GM23338 (cell line): ENCODE measurements at regions not wholly inside any gene's neighbourhood (a gene's known extent, or its start where the extent isn't known, plus 50 kb on each side); places are given as distances from the start of the nearest gene placed in this dataset.

ENCODE experiments used
- ATAC-seq: fragments of 200-7000 bp; cut with Tn5 transposase; 3 replicates; pipeline ENCODE4 v1.9.1; 2020
- DNase-seq: peaks from one replicate; pipeline ENCODE4 v3.0.0-alpha.2; 2015; ENCODE audit warnings: low spot score
- H2AFZ ChIP-seq: fragments of 200-600 bp; sonication (generic); 2 replicates; pipeline ENCODE4 v1.8.0; 2016; ENCODE audit warnings: antibody characterized with exemption, mild to moderate bottlenecking, moderate library complexity
- H3F3A ChIP-seq: fragments of 200-600 bp; sonication (generic); replicated peaks from 2 replicates; pipeline ENCODE4 v1.8.0; 2017; ENCODE audit warnings: antibody characterized with exemption, mixed run types, low read depth
- H3K27ac ChIP-seq: fragments of 200-600 bp; sonication (generic); 2 replicates; pipeline ENCODE4 v1.6.1; 2016; ENCODE audit warnings: low read depth
- H3K27me3 ChIP-seq: fragments of 200-600 bp; sonication (generic); 2 replicates; pipeline ENCODE4 v1.8.0; 2016; ENCODE audit warnings: mild to moderate bottlenecking, mixed run types, moderate library complexity; ENCODE audit not compliant: insufficient read depth
- H3K36me3 ChIP-seq: fragments of 200-600 bp; sonication (generic); 2 replicates; pipeline ENCODE4 v1.8.0; 2016; ENCODE audit warnings: mild to moderate bottlenecking; ENCODE audit not compliant: insufficient read depth
- H3K4me1 ChIP-seq: fragments of 200-600 bp; sonication (generic); 2 replicates; pipeline ENCODE4 v1.8.0; 2016; ENCODE audit warnings: mild to moderate bottlenecking, moderate library complexity; ENCODE audit not compliant: insufficient read depth
- H3K4me2 ChIP-seq: fragments of 200-600 bp; sonication (generic); 2 replicates; pipeline ENCODE4 v1.7.1; 2017; ENCODE audit warnings: mixed run types
- H3K4me3 ChIP-seq: fragments of 200-600 bp; sonication (generic); 2 replicates; pipeline ENCODE4 v1.6.1; 2016; ENCODE audit warnings: mixed run types
- H3K79me2 ChIP-seq: fragments of 200-600 bp; sonication (generic); replicated peaks from 2 replicates; pipeline ENCODE4 v1.8.0; 2017; ENCODE audit warnings: mild to moderate bottlenecking; ENCODE audit not compliant: insufficient read depth
- H3K9me2 ChIP-seq: fragments of 200-600 bp; sonication (generic); 2 replicates; pipeline ENCODE4 v1.8.0; 2017; ENCODE audit not compliant: insufficient read depth
- H4K20me1 ChIP-seq: fragments of 200-600 bp; sonication (generic); replicated peaks from 2 replicates; pipeline ENCODE4 v1.8.0; 2017; ENCODE audit warnings: mild to moderate bottlenecking; ENCODE audit not compliant: insufficient read depth
- H3K27ac Mint-ChIP-seq: 2 replicates; pipeline ENCODE4 v1.8.0; 2020; ENCODE audit warnings: inconsistent platforms, mild to moderate bottlenecking, moderate library complexity, mixed read lengths
- H3K27me3 Mint-ChIP-seq: 3 replicates; pipeline ENCODE4 v1.8.0; 2022; ENCODE audit warnings: low read depth, mild to moderate bottlenecking, moderate library complexity, mixed read lengths, inconsistent platforms; ENCODE audit not compliant: insufficient read depth, poor library complexity
- H3K36me3 Mint-ChIP-seq: 3 replicates; pipeline ENCODE4 v1.8.0; 2021; ENCODE audit warnings: low read depth, mild to moderate bottlenecking, inconsistent platforms, moderate library complexity, mixed read lengths
- H3K4me1 Mint-ChIP-seq: 3 replicates; pipeline ENCODE4 v1.8.0; 2020; ENCODE audit warnings: mild to moderate bottlenecking, inconsistent platforms, mixed read lengths
- H3K4me3 Mint-ChIP-seq: 3 replicates; pipeline ENCODE4 v1.8.0; 2021; ENCODE audit warnings: moderate library complexity, mild to moderate bottlenecking, inconsistent platforms, mixed read lengths
- H3K9me3 Mint-ChIP-seq: 3 replicates; pipeline ENCODE4 v1.8.0; 2020; ENCODE audit warnings: moderate library complexity, mild to moderate bottlenecking, inconsistent platforms, mixed read lengths
- CREB1 ChIP-seq: fragments of 250-450 bp; sonication (Bioruptor Pico); IDR thresholded peaks from 2 replicates; pipeline ENCODE4 v1.5.0; 2020; ENCODE audit warnings: low read depth, mild to moderate bottlenecking, moderate library complexity
- ETS1 ChIP-seq: IDR thresholded peaks from 2 replicates; pipeline ENCODE4 v1.6.1; 2016; ENCODE audit warnings: antibody characterized with exemption
- EZH2 ChIP-seq: fragments of 200-600 bp; sonication (generic); IDR thresholded peaks from one replicate; pipeline ENCODE4 v1.8.0; 2017; ENCODE audit warnings: antibody characterized with exemption, mild to moderate bottlenecking, low read depth; ENCODE audit not compliant: unreplicated experiment
- EZH2phosphoT487 ChIP-seq: fragments of 200-600 bp; sonication (generic); IDR thresholded peaks from one replicate; pipeline ENCODE4 v1.8.1; 2018; ENCODE audit warnings: antibody characterized with exemption; ENCODE audit not compliant: unreplicated experiment
- NANOG ChIP-seq: IDR thresholded peaks from 2 replicates; pipeline ENCODE4 v1.6.1; 2016; ENCODE audit warnings: antibody characterized with exemption, borderline replicate concordance
- STAT1 ChIP-seq: IDR thresholded peaks from one replicate; pipeline ENCODE4 v1.6.1; 2016; ENCODE audit warnings: antibody characterized with exemption; ENCODE audit not compliant: unreplicated experiment
- ZNF114 ChIP-seq: fragments of 250-450 bp; sonication (Bioruptor Pico); IDR thresholded peaks from 2 replicates; pipeline ENCODE4 v1.5.0; 2020; ENCODE audit warnings: mild to moderate bottlenecking, moderate library complexity
- TF ChIP-seq, protein P1 (sequence below): fragments of 250-450 bp; sonication (Bioruptor Pico); IDR thresholded peaks from 2 replicates; pipeline ENCODE4 v1.5.0; 2020; ENCODE audit warnings: mild to moderate bottlenecking, moderate library complexity

DNA sequence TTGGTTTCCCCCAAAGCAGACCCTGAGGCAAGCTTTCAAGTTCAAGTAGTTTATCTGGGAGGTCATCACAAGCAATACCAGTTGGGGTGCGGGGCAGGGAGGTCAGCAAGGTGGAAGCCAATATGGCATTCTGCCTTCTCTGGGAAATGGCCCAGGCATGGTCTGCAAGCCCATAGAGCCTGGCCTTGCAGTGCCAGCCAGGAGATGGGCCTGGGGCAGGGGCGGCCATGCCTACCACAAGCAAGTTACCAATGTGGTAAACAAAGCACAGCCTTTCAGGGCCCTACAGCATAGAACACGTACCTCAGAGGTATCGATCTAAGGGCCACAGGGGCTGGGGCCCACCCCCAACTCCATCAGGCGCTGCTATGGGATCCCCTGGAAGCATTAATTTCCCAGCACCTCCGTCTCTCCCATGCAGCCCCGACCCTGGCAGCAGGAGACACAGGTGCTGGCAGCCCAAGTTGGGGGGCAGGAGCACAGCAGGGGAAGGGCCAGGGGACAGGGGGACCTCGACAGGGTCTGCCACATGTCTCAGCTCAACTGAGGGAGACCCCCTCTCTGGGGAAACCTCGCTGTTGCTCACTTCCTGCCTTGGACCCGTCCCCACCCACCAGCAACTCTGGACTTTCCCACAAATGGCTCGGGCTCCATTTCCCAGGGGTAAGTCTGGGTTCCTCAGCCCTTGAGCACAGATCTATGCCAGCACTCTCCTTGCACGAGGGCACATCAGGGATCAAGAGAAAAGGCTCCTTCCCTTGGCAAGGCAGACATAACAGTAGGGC, 369.0 kb downstream of the PREX1 start (continued):
- TF ChIP-seq EZH2 (no peak), NANOG (no peak), ETS1 (no peak), CREB1 (CRISPR knock-in tag) (no peak), STAT1 (no peak)
- TF ChIP-seq, protein P1, sequence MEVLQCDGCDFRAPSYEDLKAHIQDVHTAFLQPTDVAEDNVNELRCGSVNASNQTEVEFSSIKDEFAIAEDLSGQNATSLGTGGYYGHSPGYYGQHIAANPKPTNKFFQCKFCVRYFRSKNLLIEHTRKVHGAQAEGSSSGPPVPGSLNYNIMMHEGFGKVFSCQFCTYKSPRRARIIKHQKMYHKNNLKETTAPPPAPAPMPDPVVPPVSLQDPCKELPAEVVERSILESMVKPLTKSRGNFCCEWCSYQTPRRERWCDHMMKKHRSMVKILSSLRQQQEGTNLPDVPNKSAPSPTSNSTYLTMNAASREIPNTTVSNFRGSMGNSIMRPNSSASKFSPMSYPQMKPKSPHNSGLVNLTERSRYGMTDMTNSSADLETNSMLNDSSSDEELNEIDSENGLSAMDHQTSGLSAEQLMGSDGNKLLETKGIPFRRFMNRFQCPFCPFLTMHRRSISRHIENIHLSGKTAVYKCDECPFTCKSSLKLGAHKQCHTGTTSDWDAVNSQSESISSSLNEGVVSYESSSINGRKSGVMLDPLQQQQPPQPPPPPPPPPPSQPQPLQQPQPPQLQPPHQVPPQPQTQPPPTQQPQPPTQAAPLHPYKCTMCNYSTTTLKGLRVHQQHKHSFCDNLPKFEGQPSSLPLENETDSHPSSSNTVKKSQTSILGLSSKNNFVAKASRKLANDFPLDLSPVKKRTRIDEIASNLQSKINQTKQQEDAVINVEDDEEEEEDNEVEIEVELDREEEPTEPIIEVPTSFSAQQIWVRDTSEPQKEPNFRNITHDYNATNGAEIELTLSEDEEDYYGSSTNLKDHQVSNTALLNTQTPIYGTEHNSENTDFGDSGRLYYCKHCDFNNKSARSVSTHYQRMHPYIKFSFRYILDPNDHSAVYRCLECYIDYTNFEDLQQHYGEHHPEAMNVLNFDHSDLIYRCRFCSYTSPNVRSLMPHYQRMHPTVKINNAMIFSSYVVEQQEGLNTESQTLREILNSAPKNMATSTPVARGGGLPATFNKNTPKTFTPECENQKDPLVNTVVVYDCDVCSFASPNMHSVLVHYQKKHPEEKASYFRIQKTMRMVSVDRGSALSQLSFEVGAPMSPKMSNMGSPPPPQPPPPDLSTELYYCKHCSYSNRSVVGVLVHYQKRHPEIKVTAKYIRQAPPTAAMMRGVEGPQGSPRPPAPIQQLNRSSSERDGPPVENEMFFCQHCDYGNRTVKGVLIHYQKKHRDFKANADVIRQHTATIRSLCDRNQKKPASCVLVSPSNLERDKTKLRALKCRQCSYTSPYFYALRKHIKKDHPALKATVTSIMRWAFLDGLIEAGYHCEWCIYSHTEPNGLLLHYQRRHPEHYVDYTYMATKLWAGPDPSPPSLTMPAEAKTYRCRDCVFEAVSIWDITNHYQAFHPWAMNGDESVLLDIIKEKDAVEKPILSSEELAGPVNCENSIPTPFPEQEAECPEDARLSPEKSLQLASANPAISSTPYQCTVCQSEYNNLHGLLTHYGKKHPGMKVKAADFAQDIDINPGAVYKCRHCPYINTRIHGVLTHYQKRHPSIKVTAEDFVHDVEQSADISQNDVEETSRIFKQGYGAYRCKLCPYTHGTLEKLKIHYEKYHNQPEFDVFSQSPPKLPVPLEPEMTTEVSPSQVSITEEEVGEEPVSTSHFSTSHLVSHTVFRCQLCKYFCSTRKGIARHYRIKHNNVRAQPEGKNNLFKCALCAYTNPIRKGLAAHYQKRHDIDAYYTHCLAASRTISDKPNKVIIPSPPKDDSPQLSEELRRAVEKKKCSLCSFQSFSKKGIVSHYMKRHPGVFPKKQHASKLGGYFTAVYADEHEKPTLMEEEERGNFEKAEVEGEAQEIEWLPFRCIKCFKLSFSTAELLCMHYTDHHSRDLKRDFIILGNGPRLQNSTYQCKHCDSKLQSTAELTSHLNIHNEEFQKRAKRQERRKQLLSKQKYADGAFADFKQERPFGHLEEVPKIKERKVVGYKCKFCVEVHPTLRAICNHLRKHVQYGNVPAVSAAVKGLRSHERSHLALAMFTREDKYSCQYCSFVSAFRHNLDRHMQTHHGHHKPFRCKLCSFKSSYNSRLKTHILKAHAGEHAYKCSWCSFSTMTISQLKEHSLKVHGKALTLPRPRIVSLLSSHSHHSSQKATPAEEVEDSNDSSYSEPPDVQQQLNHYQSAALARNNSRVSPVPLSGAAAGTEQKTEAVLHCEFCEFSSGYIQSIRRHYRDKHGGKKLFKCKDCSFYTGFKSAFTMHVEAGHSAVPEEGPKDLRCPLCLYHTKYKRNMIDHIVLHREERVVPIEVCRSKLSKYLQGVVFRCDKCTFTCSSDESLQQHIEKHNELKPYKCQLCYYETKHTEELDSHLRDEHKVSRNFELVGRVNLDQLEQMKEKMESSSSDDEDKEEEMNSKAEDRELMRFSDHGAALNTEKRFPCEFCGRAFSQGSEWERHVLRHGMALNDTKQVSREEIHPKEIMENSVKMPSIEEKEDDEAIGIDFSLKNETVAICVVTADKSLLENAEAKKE (CRISPR knock-in tag) = no peak

DNA sequence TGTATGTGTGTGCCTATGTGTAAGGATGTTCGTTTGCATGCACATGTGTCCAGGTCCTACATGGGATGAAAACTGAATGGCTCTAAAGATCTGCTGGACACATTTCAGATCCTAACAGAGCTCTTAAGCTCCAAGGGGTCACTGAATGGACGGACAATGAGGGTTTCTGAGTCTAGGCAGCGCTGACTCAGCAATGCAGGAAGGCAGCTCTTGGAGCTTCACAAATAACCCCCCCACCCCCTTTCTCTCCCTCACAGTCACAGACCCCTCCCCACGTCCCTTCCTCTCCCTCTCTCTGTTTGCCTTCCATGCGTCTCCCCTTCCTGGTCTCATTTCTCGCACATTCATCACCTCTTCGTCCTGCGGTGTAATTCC, 369.8 kb downstream of the PREX1 start:
- Histone ChIP-seq H3K4me1 (peaks cover 10% of the 10 kb centered on the region), H3K27ac (no peak overlapping the region), H3K27me3 (no peaks in the 10 kb centered on the region), H2AFZ (no peak overlapping the region), H3K4me3 (no peak overlapping the region), H4K20me1 (no peaks in the 10 kb centered on the region), H3K9me2 (no peaks in the 10 kb centered on the region), H3K36me3 (no peaks in the 10 kb centered on the region), H3K4me2 (no peak overlapping the region), H3K79me2 (no peaks in the 10 kb centered on the region), H3F3A (no peaks in the 10 kb centered on the region)
- Mint-ChIP-seq H3K9me3 (no peaks in the 10 kb centered on the region), H3K4me1 (peaks cover 24% of the 10 kb centered on the region), H3K36me3 (no peaks in the 10 kb centered on the region), H3K27ac (peak overlapping the region; percentile 4; the same call in 1 of the 2 replicates), H3K27me3 (peaks cover 5% of the 10 kb centered on the region), H3K4me3 (no peak overlapping the region)
- DNase-seq = no peak
- no peak for ATAC-seq
- TF ChIP-seq EZH2phosphoT487 (no peak), ZNF114 (CRISPR knock-in tag) (no peak), ETS1 (no peak)
